GM12878 (cell line): ENCODE measurements at regions not wholly inside any gene's neighbourhood (a gene's known extent, or its start where the extent isn't known, plus 50 kb on each side); places are given as distances from the start of the nearest gene placed in this dataset.

Experiments used
- ATAC-seq: fragments of 200-7000 bp; cut with Tn5 transposase; 3 replicates; pipeline ENCODE4 v1.9.1; 2020; ENCODE audit warnings: mild to moderate bottlenecking, moderate library complexity
- BruUV-seq: library from RNA; stranded (reverse); fragments of 400-500 nt; replicated peaks from 2 replicates; lab custom pipeline; 2021; lab: Mats Ljungman, UMichigan
- CTCF ChIA-PET: fragments of 300-600 bp; sonication (Branson Sonifier 250); formaldehyde crosslinking; extraction: SDS; loops from one replicate; lab custom pipeline; 2021; ENCODE audit warnings: inconsistent platforms; lab: Yijun Ruan, JAX
- POLR2A ChIA-PET: fragments of 350-600 bp; formaldehyde crosslinking; extraction: SDS; loops from one replicate; lab custom pipeline; 2021; ENCODE audit warnings: inconsistent platforms; lab: Charles Lee
- RAD21 ChIA-PET: fragments of 300-600 bp; sonication (Branson Sonifier 250); formaldehyde crosslinking; loops from one replicate; lab custom pipeline; 2023; ENCODE audit warnings: antibody characterized with exemption; ENCODE audit not compliant: unreplicated experiment; lab: Charles Lee
- SMC1A ChIA-PET: fragments of 300-600 bp; sonication (Branson Sonifier 250); formaldehyde crosslinking; loops from one replicate; lab custom pipeline; 2023; ENCODE audit not compliant: unreplicated experiment, uncharacterized antibody; lab: Charles Lee
- DNase-seq: peaks from one replicate; pipeline ENCODE4 v3.0.0-alpha.2; 2011; ENCODE audit warnings: low read depth, low spot score
- FAIRE-seq: peaks from 3 replicates; lab custom pipeline; 2011; peaks lifted over from hg19 to GRCh38; lab: Jason Lieb, UNC
- H2AFZ ChIP-seq: 2 replicates; pipeline ENCODE4 v1.6.0; 2011; ENCODE audit warnings: low read depth, low read length, control low read depth; ENCODE audit not compliant: control insufficient read depth
- H3K27ac ChIP-seq: 2 replicates; pipeline ENCODE4 v1.5.1; 2011; ENCODE audit warnings: control low read depth; ENCODE audit not compliant: control insufficient read depth, insufficient read depth
- H3K27me3 ChIP-seq, 2 experiments: replicated peaks in 1 of 2; 2 replicates each; pipeline versions ENCODE4 v1.6.0 to v1.6.1; 2011; ENCODE audit warnings: low read length in 1 of 2; ENCODE audit not compliant: control insufficient read depth in 2 of 2, insufficient read depth in 2 of 2
- H3K36me3 ChIP-seq, 2 experiments: 2 replicates each; pipeline ENCODE4 v1.5.1; 2011; ENCODE audit warnings: low read length in 1 of 2; ENCODE audit not compliant: control insufficient read depth in 2 of 2, insufficient read depth in 2 of 2
- H3K4me1 ChIP-seq: 2 replicates; pipeline ENCODE4 v1.6.1; 2011; ENCODE audit warnings: mild to moderate bottlenecking, low read length, moderate library complexity, mixed read lengths; ENCODE audit not compliant: control insufficient read depth, insufficient read depth
- H3K4me2 ChIP-seq: 2 replicates; pipeline ENCODE4 v1.6.0; 2011; ENCODE audit warnings: control low read depth; ENCODE audit not compliant: control insufficient read depth, insufficient read depth
- H3K4me3 ChIP-seq: fragments of 200-600 bp; sonication (generic); 2 replicates; pipeline ENCODE4 v1.5.1; 2016
- H3K79me2 ChIP-seq: 2 replicates; pipeline ENCODE4 v1.6.0; 2011; ENCODE audit warnings: low read length; ENCODE audit not compliant: control insufficient read depth, insufficient read depth
- H3K9ac ChIP-seq: 2 replicates; pipeline ENCODE4 v1.8.0; 2011; ENCODE audit warnings: low read length, control low read depth, mixed read lengths; ENCODE audit not compliant: control insufficient read depth, insufficient read depth
- H3K9me3 ChIP-seq: replicated peaks from 3 replicates; pipeline ENCODE4 v1.5.1; 2011; ENCODE audit warnings: mild to moderate bottlenecking, low read length; ENCODE audit not compliant: control insufficient read depth, insufficient read depth
- H4K20me1 ChIP-seq: 2 replicates; pipeline ENCODE4 v1.6.0; 2011; ENCODE audit not compliant: control insufficient read depth, insufficient read depth
- CHD2 ChIP-seq: IDR thresholded peaks from 2 replicates; pipeline ENCODE4 v1.6.1; 2011; ENCODE audit warnings: low read depth, low read length, improper control_type of control experiment, borderline replicate concordance
- CREM ChIP-seq: IDR thresholded peaks from 2 replicates; pipeline ENCODE4 v1.6.1; 2014; ENCODE audit warnings: antibody characterized with exemption, low read depth
- E2F8 ChIP-seq: fragments of 450-650 bp; IDR thresholded peaks from 2 replicates; pipeline ENCODE4 v1.6.1; 2018; ENCODE audit warnings: mild to moderate bottlenecking, low read depth, moderate library complexity; ENCODE audit not compliant: partially characterized antibody
- IKZF1 ChIP-seq: fragments of 450-650 bp; conservative IDR thresholded peaks from 2 replicates; pipeline ENCODE4 v1.6.1; 2017; ENCODE audit warnings: antibody characterized with exemption, mild to moderate bottlenecking
- MTA3 ChIP-seq: IDR thresholded peaks from 2 replicates; pipeline ENCODE4 v1.6.1; 2012; ENCODE audit warnings: low read length, inconsistent platforms, borderline replicate concordance
- MYB ChIP-seq: fragments of 150-350 bp; IDR thresholded peaks from 2 replicates; pipeline ENCODE4 v1.6.1; 2014; ENCODE audit warnings: mild to moderate bottlenecking, low read depth, low read length, borderline replicate concordance
- POLR2AphosphoS5 ChIP-seq: IDR thresholded peaks from 2 replicates; pipeline ENCODE4 v1.6.1; 2011; ENCODE audit warnings: mild to moderate bottlenecking, low read length, inconsistent platforms
- ZBTB33 ChIP-seq: fragments of 450-650 bp; IDR thresholded peaks from 2 replicates; pipeline ENCODE4 v1.6.1; 2017; ENCODE audit warnings: mild to moderate bottlenecking
- WGBS: methylation state at CpG from one replicate; pipeline ENCODE4 v1.1.6; 2016; ENCODE audit warnings: low lambda C conversion rate; ENCODE audit not compliant: insufficient replicate concordance, insufficient coverage; ENCODE audit errors: missing lambda C conversion rate; 5-methylcytosine and 5-hydroxymethylcytosine counted together
- in situ Hi-C: fragments of 300-500 bp; cut with MboI; formaldehyde crosslinking; loops from 9 replicates; pipeline ENCODE4 v1.14.3; 2018; ENCODE audit warnings: mixed read lengths
- intact Hi-C: fragments of 100-400 bp; cut with micrococcal nuclease; formaldehyde crosslinking; loops from one replicate; pipeline ENCODE4 v1.14.2; 2022; ENCODE audit not compliant: unreplicated experiment

GRCh38 chr10:130772056-130772455, 539.5 kb downstream of the TCERG1L start:
- CTCF ChIA-PET: no interaction called here
- no peak overlapping the region for H3K4me2 ChIP-seq
- H3K27ac ChIP-seq: no peak overlapping the region
- RAD21 ChIA-PET: no interaction called here
- POLR2A ChIA-PET: no interaction called here
- H3K79me2 ChIP-seq: no peaks in the 10 kb centered on the region
- TF ChIP-seq POLR2AphosphoS5 (no peak), E2F8 (no peak), IKZF1 (no peak), CHD2 (no peak), CREM (no peak), ZBTB33 (no peak), MYB (no peak), MTA3 (no peak)
- TF ChIP-seq, all 136 proteins: peak for 0
- no peak for ATAC-seq
- Histone ChIP-seq H3K9me3 (no peaks in the 10 kb centered on the region), H3K27me3 (no peaks in the 10 kb centered on the region), H3K36me3 (no peaks in the 10 kb centered on the region), H3K4me3 (no peak overlapping the region), H3K9ac (no peak overlapping the region), H2AFZ (no peak overlapping the region), H4K20me1 (no peaks in the 10 kb centered on the region), H3K4me1 (no peaks in the 10 kb centered on the region)
- no peak for FAIRE-seq
- DNase-seq: no peak
- no TSS peak for BruUV-seq
- SMC1A ChIA-PET: no interaction called here
- 8% methylated on average over 5 of the region's 5 CpGs for WGBS
- intact Hi-C loops (no loop called here), in situ Hi-C loops (no loop called here)
